DND-41 (cell line): ENCODE measurements at regions not wholly inside any gene's neighbourhood (a gene's known extent, or its start where the extent isn't known, plus 50 kb on each side); places are given as distances from the start of the nearest gene placed in this dataset.

ENCODE experiments used
- EZH2 ChIP-seq: IDR thresholded peaks from 3 replicates; pipeline ENCODE4 v1.6.1; 2012; ENCODE audit warnings: borderline replicate concordance, low read depth, mild to moderate bottlenecking, moderate library complexity, low read length, inconsistent platforms; ENCODE audit not compliant: severe bottlenecking
- TF ChIP-seq, protein P1 (sequence below): IDR thresholded peaks from 2 replicates; pipeline ENCODE4 v1.5.1; 2012; ENCODE audit warnings: borderline replicate concordance, low read length, moderate library complexity, mild to moderate bottlenecking; ENCODE audit not compliant: poor library complexity, severe bottlenecking; ENCODE audit errors: extremely low read depth

DNA sequence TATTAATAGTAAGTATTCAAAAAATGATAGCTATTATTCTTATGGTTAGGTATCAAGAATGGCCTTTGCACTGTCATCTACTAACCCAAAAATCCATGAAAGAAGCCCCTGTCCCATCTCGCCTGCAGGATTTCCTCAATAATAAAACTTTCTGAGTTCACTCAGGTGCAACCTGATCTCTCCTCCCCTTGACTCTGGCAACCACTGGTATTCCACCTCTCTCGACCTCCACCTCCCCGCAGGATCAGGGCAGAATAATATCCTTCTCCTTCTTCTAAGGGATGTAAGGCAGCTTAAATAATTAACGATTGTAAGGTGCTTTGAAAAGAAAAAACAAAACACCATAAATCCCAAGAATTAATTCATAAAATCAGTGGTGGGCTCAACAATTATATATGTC is 359.3 kb downstream of the PLPP3 start:
- TF ChIP-seq, protein P1, sequence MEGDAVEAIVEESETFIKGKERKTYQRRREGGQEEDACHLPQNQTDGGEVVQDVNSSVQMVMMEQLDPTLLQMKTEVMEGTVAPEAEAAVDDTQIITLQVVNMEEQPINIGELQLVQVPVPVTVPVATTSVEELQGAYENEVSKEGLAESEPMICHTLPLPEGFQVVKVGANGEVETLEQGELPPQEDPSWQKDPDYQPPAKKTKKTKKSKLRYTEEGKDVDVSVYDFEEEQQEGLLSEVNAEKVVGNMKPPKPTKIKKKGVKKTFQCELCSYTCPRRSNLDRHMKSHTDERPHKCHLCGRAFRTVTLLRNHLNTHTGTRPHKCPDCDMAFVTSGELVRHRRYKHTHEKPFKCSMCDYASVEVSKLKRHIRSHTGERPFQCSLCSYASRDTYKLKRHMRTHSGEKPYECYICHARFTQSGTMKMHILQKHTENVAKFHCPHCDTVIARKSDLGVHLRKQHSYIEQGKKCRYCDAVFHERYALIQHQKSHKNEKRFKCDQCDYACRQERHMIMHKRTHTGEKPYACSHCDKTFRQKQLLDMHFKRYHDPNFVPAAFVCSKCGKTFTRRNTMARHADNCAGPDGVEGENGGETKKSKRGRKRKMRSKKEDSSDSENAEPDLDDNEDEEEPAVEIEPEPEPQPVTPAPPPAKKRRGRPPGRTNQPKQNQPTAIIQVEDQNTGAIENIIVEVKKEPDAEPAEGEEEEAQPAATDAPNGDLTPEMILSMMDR = no peak
- no peak for TF ChIP-seq EZH2
